ENCODE measurements at regions not wholly inside any gene's neighbourhood (a gene's known extent, or its start where the extent isn't known, plus 50 kb on each side); places are given as distances from the start of the nearest gene placed in this dataset.

- TF ChIP-seq CTCF (IDR thresholded peaks at IDR 0.05) (no peak), POLR2A (IDR thresholded peaks at IDR 0.05) (no peak)
Observed at GRCh38 chr13:112124141-112124540, 57.2 kb downstream of the SOX1 start.
